ENCODE measurements at regions not wholly inside any gene's neighbourhood (a gene's known extent, or its start where the extent isn't known, plus 50 kb on each side); places are given as distances from the start of the nearest gene placed in this dataset.

GRCh38 chr16:9425236-9425635, 333.8 kb downstream of the HAPSTR1 start:
- no peak for DNase-seq

GRCh38 chr16:9428355-9429005, 337.0 kb downstream of the HAPSTR1 start:
- no peak for DNase-seq

- no peak for DNase-seq
Observed at GRCh38 chr16:9429646-9430330, 338.3 kb downstream of the HAPSTR1 start.

- DNase-seq, result no peak
Observed at GRCh38 chr16:9434659-9435058, 343.2 kb downstream of the HAPSTR1 start.

- no peak for DNase-seq
Observed at GRCh38 chr16:9436175-9436574, 344.7 kb downstream of the HAPSTR1 start.

- no peak for DNase-seq
Observed at GRCh38 chr16:9437115-9437514, 345.7 kb downstream of the HAPSTR1 start.

- DNase-seq, result no peak
Observed at GRCh38 chr16:9438991-9439390, 347.5 kb downstream of the HAPSTR1 start.

- peak; percentile 67 for DNase-seq
Observed at GRCh38 chr16:9441012-9441411, 349.6 kb downstream of the HAPSTR1 start.

- DNase-seq, result no peak
Observed at GRCh38 chr16:9443864-9444263, 352.4 kb downstream of the HAPSTR1 start.

- DNase-seq, result no peak
Observed at GRCh38 chr16:9446471-9447194, 355.2 kb downstream of the HAPSTR1 start.

- peak; percentile 11 for DNase-seq
Observed at GRCh38 chr16:9447195-9447551, 355.7 kb downstream of the HAPSTR1 start.

GRCh38 chr16:9447699-9448098, 356.3 kb downstream of the HAPSTR1 start:
- DNase-seq, result no peak

- DNase-seq, result no peak
Observed at GRCh38 chr16:9449597-9449996, 358.2 kb downstream of the HAPSTR1 start.

GRCh38 chr16:9457215-9457614, 365.8 kb downstream of the HAPSTR1 start:
- no peak for DNase-seq

- DNase-seq, result no peak
Observed at GRCh38 chr16:9458816-9459215, 367.4 kb downstream of the HAPSTR1 start.

- no peak for DNase-seq
Observed at GRCh38 chr16:9462984-9463383, 371.5 kb downstream of the HAPSTR1 start.

GRCh38 chr16:9463461-9463860, 372.0 kb downstream of the HAPSTR1 start:
- DNase-seq, result no peak

- DNase-seq, result no peak
Observed at GRCh38 chr16:9465161-9465560, 373.7 kb downstream of the HAPSTR1 start.

- DNase-seq, result no peak
Observed at GRCh38 chr16:9469512-9469911, 378.1 kb downstream of the HAPSTR1 start.

- no peak for DNase-seq
Observed at GRCh38 chr16:9476744-9477143, 385.3 kb downstream of the HAPSTR1 start.

- no peak for DNase-seq
Observed at GRCh38 chr16:9479008-9479407, 387.6 kb downstream of the HAPSTR1 start.

GRCh38 chr16:9480503-9480902, 389.1 kb downstream of the HAPSTR1 start:
- no peak for DNase-seq

GRCh38 chr16:9481747-9482730, 390.6 kb downstream of the HAPSTR1 start:
- DNase-seq, result no peak

Measured in DMS153 (cell line).